Erythroblast (primary cell): ENCODE measurements at regions not wholly inside any gene's neighbourhood (a gene's known extent, or its start where the extent isn't known, plus 50 kb on each side); places are given as distances from the start of the nearest gene placed in this dataset.

Experiments used
- GATA1 ChIP-seq: IDR thresholded peaks from 2 replicates; pipeline ENCODE4 v1.6.1; 2011; ENCODE audit warnings: low read depth, mild to moderate bottlenecking, control low read depth, low read length, moderate library complexity
- POLR2A ChIP-seq: IDR thresholded peaks from 2 replicates; pipeline ENCODE4 v1.6.1; 2011; ENCODE audit warnings: mild to moderate bottlenecking, low read length

DNA sequence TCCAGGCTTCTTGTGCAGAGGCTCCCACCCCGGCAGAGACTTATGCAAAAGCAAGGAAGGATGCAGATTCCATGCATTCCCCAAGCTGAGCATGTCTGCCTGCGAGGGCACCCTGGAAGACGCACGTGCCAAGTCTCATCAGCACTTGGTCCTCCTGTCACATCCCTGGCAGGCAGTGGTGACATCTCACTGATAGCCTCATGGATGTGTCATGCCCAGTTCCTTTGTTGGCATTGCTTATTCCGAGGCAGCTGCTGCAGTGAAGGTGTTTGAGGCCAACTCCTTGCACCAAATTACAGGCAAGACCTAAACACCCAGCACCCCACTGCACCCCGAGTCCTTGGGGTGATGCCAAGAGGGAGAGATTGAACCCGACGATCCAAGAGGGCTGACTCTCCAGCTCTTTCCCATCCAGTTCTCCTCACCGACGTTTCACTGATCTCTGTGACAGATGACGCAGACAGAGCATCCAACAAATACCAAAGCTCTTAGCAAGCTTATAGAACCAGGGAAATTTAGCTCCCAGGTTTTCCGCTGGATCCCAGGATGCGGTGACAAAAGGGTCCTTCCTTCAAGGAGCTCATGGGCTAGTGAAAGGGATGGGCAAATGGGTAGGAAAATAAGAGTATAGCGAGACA is 611.1 kb downstream of the AJAP1 start:
- no peak for TF ChIP-seq POLR2A
- TF ChIP-seq GATA1, result no peak
